IPS DF 4.7 (cell line): ENCODE measurements at regions not wholly inside any gene's neighbourhood (a gene's known extent, or its start where the extent isn't known, plus 50 kb on each side); places are given as distances from the start of the nearest gene placed in this dataset.

Experiments used
- DNase-seq: peaks from one replicate; pipeline ENCODE4 v3.0.0-alpha.2; 2013; ENCODE audit warnings: low spot score; ENCODE audit errors: extremely low read depth

GRCh38 chr1:215031392-215031791, 51.1 kb upstream of the KCNK2 start:
- no peak for DNase-seq
